Ovary (tissue), 7 donors: ENCODE measurements at regions not wholly inside any gene's neighbourhood (a gene's known extent, or its start where the extent isn't known, plus 50 kb on each side); places are given as distances from the start of the nearest gene placed in this dataset.

Experiments used
- DNase-seq, 5 donors: peaks; one replicate each; pipeline ENCODE4 v3.0.0-alpha.2; 2019 to 2020
- H3K27ac ChIP-seq, 2 donors: fragments of 200-600 bp; one replicate each; pipeline versions ENCODE4 v1.5.1 to v1.8.0; 2019 to 2022
- H3K27me3 ChIP-seq: fragments of 200-600 bp; one replicate; pipeline ENCODE4 v1.8.0; 2022
- H3K36me3 ChIP-seq: fragments of 200-600 bp; sonication (generic); one replicate; pipeline ENCODE4 v1.5.1; 2019
- H3K4me1 ChIP-seq: one replicate; pipeline ENCODE4 v1.8.1; 2013; ENCODE audit warnings: mild to moderate bottlenecking, moderate library complexity; ENCODE audit not compliant: insufficient read depth
- H3K4me3 ChIP-seq: fragments of 200-600 bp; sonication (generic); one replicate; pipeline ENCODE4 v1.5.1; 2017
- H3K9me3 ChIP-seq, 2 donors: fragments of 200-600 bp in 1 of 2; sonication (generic) in 1 of 2; one replicate each; pipeline versions ENCODE4 v1.5.1 to v1.8.1; 2013 to 2019; ENCODE audit warnings: mild to moderate bottlenecking in 1 of 2, moderate library complexity in 1 of 2
- EP300 ChIP-seq: sonication (generic); formaldehyde crosslinking; IDR thresholded peaks from one replicate; pipeline ENCODE4 v1.6.1; 2017; ENCODE audit warnings: antibody characterized with exemption
- POLR2A ChIP-seq: fragments of 450-650 bp; IDR thresholded peaks from one replicate; pipeline ENCODE4 v1.6.1; 2017; ENCODE audit warnings: antibody characterized with exemption, mild to moderate bottlenecking, moderate library complexity
- WGBS, 3 donors: extraction: QIAGEN DNeasy Blood & Tissue Kit in 1 of 3; methylation state at CpG; one replicate each; pipeline versions ENCODE4 v1.1.5 to v1.1.7; 2013 to 2017; 5-methylcytosine and 5-hydroxymethylcytosine counted together
- intact Hi-C, 4 donors: fragments of 100-400 bp; cut with DNase I; formaldehyde crosslinking; loops; one replicate each; pipeline versions ENCODE4 v1.11.0 to v1.15.1; 2022 to 2023
- TF ChIP-seq, protein P1 (sequence below), 3 donors: fragments of 450-650 bp in 2 of 3; fragments of 200-600 bp in 1 of 3; IDR thresholded peaks; one replicate each; pipeline versions ENCODE4 v1.5.1 to v1.8.0; 2016 to 2022; ENCODE audit warnings: antibody characterized with exemption in 3 of 3, mild to moderate bottlenecking in 1 of 3
- donor health status: DM: no; HTN: no; CAD: no; lungs with moderate emphysema.
- donor health status: DM: no; HTN: no; CAD: no.
- donor health status: Bipolar disorder and iron deficiency.
- donor health status: DM: no; HTN: no; CAD: no.
- donor health status: DM: yes; HTN: yes; CAD: no.

DNA sequence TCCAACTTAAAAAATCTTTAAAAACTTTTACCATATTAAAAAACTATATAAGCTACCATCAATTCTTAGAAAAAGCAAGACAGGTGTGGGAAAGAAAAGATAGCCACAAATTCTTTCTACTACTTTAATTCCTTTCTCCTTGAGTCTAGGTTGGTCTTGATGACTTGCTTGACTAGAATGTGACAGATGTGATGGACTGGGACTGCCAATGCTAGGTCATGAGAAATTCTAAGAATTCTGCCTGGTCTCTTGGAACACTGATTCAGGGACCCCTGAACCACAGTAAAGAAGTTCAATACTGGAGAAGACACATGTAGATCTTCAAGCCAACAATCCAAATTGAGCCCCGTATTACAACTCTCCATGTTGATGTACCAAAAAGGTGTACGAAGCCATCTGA lies 326.6 kb upstream of the B3GALT2 start:
- Histone ChIP-seq H3K9me3 (no peaks in the 10 kb centered on the region), H3K4me3 (no peak overlapping the region), H3K36me3 (no peaks in the 10 kb centered on the region), H3K4me1 (no peaks in the 10 kb centered on the region), H3K27ac (no peak overlapping the region), H3K27me3 (no peaks in the 10 kb centered on the region)
- WGBS, 3 donors, result 88 to 95% (median 91%) methylated on average over 2 of the region's 2 CpGs
- DNase-seq, result no peak
- TF ChIP-seq, protein P1, sequence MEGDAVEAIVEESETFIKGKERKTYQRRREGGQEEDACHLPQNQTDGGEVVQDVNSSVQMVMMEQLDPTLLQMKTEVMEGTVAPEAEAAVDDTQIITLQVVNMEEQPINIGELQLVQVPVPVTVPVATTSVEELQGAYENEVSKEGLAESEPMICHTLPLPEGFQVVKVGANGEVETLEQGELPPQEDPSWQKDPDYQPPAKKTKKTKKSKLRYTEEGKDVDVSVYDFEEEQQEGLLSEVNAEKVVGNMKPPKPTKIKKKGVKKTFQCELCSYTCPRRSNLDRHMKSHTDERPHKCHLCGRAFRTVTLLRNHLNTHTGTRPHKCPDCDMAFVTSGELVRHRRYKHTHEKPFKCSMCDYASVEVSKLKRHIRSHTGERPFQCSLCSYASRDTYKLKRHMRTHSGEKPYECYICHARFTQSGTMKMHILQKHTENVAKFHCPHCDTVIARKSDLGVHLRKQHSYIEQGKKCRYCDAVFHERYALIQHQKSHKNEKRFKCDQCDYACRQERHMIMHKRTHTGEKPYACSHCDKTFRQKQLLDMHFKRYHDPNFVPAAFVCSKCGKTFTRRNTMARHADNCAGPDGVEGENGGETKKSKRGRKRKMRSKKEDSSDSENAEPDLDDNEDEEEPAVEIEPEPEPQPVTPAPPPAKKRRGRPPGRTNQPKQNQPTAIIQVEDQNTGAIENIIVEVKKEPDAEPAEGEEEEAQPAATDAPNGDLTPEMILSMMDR (IDR thresholded peaks at IDR 0.05), result no peak
- no peak for TF ChIP-seq EP300
- TF ChIP-seq POLR2A, result no peak
- intact Hi-C loops, result no loop called here

DNA sequence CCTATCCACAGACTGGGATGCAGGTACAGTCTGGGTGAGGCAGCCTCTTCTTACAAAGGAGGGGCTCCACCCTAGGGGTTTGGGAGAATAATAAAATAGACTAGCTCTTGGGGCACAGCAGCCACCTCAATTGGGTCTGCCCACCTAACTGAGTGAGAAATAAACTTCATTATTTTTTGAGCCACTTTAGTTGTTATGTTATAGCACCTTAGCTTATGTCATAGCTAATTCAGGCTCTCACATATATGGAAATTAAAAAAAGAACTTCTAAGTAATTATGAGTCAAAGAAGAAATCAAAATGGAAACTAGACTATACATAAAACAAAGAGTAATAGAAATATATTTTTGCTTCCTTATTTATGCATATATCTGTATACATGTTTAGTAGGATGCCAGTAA lies 318.5 kb upstream of the B3GALT2 start:
- TF ChIP-seq POLR2A, result no peak
- no peak for TF ChIP-seq EP300
- TF ChIP-seq, protein P1 (IDR thresholded peaks at IDR 0.05), result no peak

DNA sequence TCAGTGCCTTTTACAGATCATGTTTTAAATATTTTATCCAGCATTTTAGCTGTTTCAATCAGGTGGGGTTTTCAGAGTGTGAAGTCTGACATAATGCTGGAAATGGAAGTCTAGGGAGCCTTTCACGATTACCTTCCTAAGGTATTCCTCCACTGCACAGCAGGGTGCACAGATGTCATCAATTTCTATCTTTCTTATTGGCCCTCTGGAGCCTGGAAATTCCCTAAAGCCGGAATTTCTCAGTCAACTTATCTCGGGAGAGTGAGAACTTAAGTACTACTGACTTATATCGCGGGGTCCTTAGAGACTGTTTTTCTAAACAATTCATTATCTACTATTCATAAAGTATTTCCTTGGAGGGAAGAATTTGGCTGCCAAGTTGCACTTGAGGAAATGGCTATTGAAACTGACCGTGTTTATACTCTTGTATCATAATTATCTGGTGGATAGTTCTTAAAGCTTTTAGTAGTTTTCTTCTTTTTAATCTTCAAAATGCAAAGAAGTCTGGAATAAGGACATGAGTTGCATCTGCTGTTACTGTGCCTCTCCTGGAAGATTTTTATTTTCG lies 311.8 kb upstream of the B3GALT2 start:
- no peak for DNase-seq
- H3K4me3 ChIP-seq, result no peak overlapping the region
- H3K27me3 ChIP-seq, result no peaks in the 10 kb centered on the region
- TF ChIP-seq EP300 (no peak), POLR2A (no peak)
- TF ChIP-seq, protein P1 (IDR thresholded peaks at IDR 0.05), result no peak
- WGBS, 3 donors, result 4 to 12% (median 5%) methylated on average over 7 of the region's 7 CpGs
- H3K27ac ChIP-seq, result no peak overlapping the region
- H3K4me1 ChIP-seq, result no peaks in the 10 kb centered on the region
- intact Hi-C loops, result no loop called here
- no peaks in the 10 kb centered on the region for H3K9me3 ChIP-seq
- H3K36me3 ChIP-seq, result no peaks in the 10 kb centered on the region

More for the DNA sequence above, 318.5 kb upstream of the B3GALT2 start:
- H3K36me3 ChIP-seq, result no peaks in the 10 kb centered on the region
- intact Hi-C loops, result no loop called here
- H3K4me1 ChIP-seq, result no peaks in the 10 kb centered on the region
- DNase-seq, result no peak
- no peaks in the 10 kb centered on the region for H3K27me3 ChIP-seq
- H3K27ac ChIP-seq, result no peak overlapping the region
- no peaks in the 10 kb centered on the region for H3K9me3 ChIP-seq
- H3K4me3 ChIP-seq, result no peak overlapping the region

DNA sequence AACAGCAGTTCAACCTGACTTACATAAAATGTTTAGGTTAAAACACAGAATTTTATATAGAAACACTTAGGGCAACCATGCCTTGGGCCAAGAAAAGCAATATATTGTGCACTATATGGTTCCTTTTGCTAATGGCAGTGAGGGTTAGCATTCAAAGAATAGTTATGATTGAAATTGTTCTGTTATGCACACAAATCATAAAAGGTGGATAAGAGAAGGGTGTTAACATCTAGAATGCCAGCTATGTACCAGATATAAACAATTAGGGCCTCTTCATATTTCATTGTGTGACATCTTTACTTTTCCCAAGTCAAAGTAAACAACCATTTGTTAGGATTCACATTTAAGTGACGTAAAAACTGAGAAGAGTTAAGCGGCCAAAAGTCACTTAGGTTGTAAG lies 308.0 kb upstream of the B3GALT2 start:
- intact Hi-C loops, result no loop called here
- Histone ChIP-seq H3K27me3 (no peaks in the 10 kb centered on the region), H3K36me3 (no peaks in the 10 kb centered on the region), H3K27ac (no peak overlapping the region), H3K4me1 (no peaks in the 10 kb centered on the region), H3K4me3 (no peak overlapping the region), H3K9me3 (no peaks in the 10 kb centered on the region)
- no peak for DNase-seq
- 47 to 48% (median 48%) methylated on average over 2 of the region's 2 CpGs for WGBS, 3 donors
- TF ChIP-seq, protein P1 (IDR thresholded peaks at IDR 0.05), result no peak
- TF ChIP-seq POLR2A (no peak), EP300 (no peak)
